Heart left ventricle (tissue), 13 donors: ENCODE measurements at regions not wholly inside any gene's neighbourhood (a gene's known extent, or its start where the extent isn't known, plus 50 kb on each side); places are given as distances from the start of the nearest gene placed in this dataset.

Experiments
- POLR2A ChIP-seq, 2 donors: fragments of 450-650 bp; IDR thresholded peaks; one replicate each; pipeline ENCODE4 v1.6.1; 2017; ENCODE audit warnings: antibody characterized with exemption in 2 of 2, mild to moderate bottlenecking in 2 of 2, moderate library complexity in 2 of 2
- TF ChIP-seq, protein P1 (sequence below), 12 donors: fragments of 200-600 bp; sonication (generic) in 4 of 12; IDR thresholded peaks; one replicate each; pipeline versions ENCODE4 v1.5.0 to v1.8.0; 2018 to 2022; ENCODE audit warnings: antibody characterized with exemption in 12 of 12, mild to moderate bottlenecking in 5 of 12
- donor health status: ischemic (EF 13 %, LVEDD 7.1; RV severe dilation, severe dysfunction).
- donor health status: DM: no; HTN: yes; CAD: no.
- donor health status: DM: no; HTN: no; CAD: no.
- donor health status: ischemic (EF 25% LVEDD 6.9; RV normal size, moderate dysfunction).
- donor health status: ischemic (EF 25% LVEDD 5.7; RV mildly dilated, moderate dysfunction).
- donor health status: ischemic (EF 35%, LVEDD 5.7; RV mildly dilated, moderate dysfunction).
- donor health status: nonischemic (EF 11% LVEDD 7.7; RV severe dilation, severe dysfunction).
- donor health status: DM: yes; HTN: yes; CAD: no.
- donor health status: PGD.
- donor health status: ischemic (EF 29% LVEDD 5.4; RV normal size, mild dysfunction).
- donor health status: nonischemic (EF 23%, LVEDD 6.1; RV moderate dilation, normal function).

DNA sequence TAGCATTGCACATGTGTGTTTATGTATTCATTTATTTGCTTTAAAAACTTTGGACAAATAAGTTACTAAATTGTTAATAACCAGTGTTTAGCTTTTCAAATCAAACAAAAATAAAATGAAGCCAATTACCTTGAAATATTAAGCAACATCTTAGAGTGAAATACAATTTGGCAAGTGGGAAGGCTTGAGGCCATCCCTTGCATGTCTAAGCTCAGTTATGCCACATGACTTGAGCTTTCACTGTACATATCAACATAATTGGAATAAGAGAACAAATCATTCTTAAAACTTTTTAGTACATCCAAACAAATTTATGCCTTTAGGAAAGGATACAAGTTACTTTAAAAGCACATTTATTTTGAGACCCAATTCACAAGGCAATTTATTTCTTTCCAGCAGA, 640.6 kb downstream of the SPRY1 start:
- TF ChIP-seq, protein P1, sequence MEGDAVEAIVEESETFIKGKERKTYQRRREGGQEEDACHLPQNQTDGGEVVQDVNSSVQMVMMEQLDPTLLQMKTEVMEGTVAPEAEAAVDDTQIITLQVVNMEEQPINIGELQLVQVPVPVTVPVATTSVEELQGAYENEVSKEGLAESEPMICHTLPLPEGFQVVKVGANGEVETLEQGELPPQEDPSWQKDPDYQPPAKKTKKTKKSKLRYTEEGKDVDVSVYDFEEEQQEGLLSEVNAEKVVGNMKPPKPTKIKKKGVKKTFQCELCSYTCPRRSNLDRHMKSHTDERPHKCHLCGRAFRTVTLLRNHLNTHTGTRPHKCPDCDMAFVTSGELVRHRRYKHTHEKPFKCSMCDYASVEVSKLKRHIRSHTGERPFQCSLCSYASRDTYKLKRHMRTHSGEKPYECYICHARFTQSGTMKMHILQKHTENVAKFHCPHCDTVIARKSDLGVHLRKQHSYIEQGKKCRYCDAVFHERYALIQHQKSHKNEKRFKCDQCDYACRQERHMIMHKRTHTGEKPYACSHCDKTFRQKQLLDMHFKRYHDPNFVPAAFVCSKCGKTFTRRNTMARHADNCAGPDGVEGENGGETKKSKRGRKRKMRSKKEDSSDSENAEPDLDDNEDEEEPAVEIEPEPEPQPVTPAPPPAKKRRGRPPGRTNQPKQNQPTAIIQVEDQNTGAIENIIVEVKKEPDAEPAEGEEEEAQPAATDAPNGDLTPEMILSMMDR (IDR thresholded peaks at IDR 0.05): no peak
- no peak for TF ChIP-seq POLR2A (IDR thresholded peaks at IDR 0.05)
